ENCODE measurements at regions not wholly inside any gene's neighbourhood (a gene's known extent, or its start where the extent isn't known, plus 50 kb on each side); places are given as distances from the start of the nearest gene placed in this dataset.

GRCh38 chr2:225274751-225275150 is 124.8 kb upstream of the NYAP2 start:
- TF ChIP-seq CTCF (IDR thresholded peaks at IDR 0.05; ENCODE audit: low read depth, low read length) = no peak
- peak; percentile 67 for DNase-seq (ENCODE audit: low read depth, low spot score)
- in situ Hi-C loops (cut with HindIII; ENCODE audit: low sequenced_read_pairs) = no loop called here
- no peak overlapping the region for H3K4me3 ChIP-seq (ENCODE audit: low read depth, low read length)

- no peak overlapping the region for H3K4me3 ChIP-seq (ENCODE audit: low read depth, low read length)
- in situ Hi-C loops (cut with HindIII; ENCODE audit: low sequenced_read_pairs) = no loop called here
- no peak for DNase-seq (ENCODE audit: low read depth, low spot score)
- no peak for TF ChIP-seq CTCF (IDR thresholded peaks at IDR 0.05; ENCODE audit: low read depth, low read length)
These were observed 127.3 kb upstream of the NYAP2 start for GRCh38 chr2:225272173-225272572.

GRCh38 chr2:225270861-225271260 is 128.6 kb upstream of the NYAP2 start:
- in situ Hi-C loops (cut with HindIII; ENCODE audit: low sequenced_read_pairs) = no loop called here
- TF ChIP-seq CTCF (IDR thresholded peaks at IDR 0.05; ENCODE audit: low read depth, low read length) = peak; percentile 11
- H3K4me3 ChIP-seq (ENCODE audit: low read depth, low read length) = no peak overlapping the region
- DNase-seq (ENCODE audit: low read depth, low spot score) = peak; percentile 76

GRCh38 chr2:225270053-225270452 is 129.5 kb upstream of the NYAP2 start:
- in situ Hi-C loops (cut with HindIII; ENCODE audit: low sequenced_read_pairs) = no loop called here
- TF ChIP-seq CTCF (IDR thresholded peaks at IDR 0.05; ENCODE audit: low read depth, low read length) = no peak
- H3K4me3 ChIP-seq (ENCODE audit: low read depth, low read length) = no peak overlapping the region
- DNase-seq (ENCODE audit: low read depth, low spot score) = no peak

GRCh38 chr2:225254363-225254762 is 145.1 kb upstream of the NYAP2 start:
- in situ Hi-C loops (cut with HindIII; ENCODE audit: low sequenced_read_pairs) = no loop called here
- no peak overlapping the region for H3K4me3 ChIP-seq (ENCODE audit: low read depth, low read length)
- no peak for DNase-seq (ENCODE audit: low read depth, low spot score)
- TF ChIP-seq CTCF (IDR thresholded peaks at IDR 0.05; ENCODE audit: low read depth, low read length) = no peak

GRCh38 chr2:225244933-225245332 is 154.6 kb upstream of the NYAP2 start:
- no peak for DNase-seq (ENCODE audit: low read depth, low spot score)
- H3K4me3 ChIP-seq (ENCODE audit: low read depth, low read length) = no peak overlapping the region
- in situ Hi-C loops (cut with HindIII; ENCODE audit: low sequenced_read_pairs) = no loop called here
- TF ChIP-seq CTCF (IDR thresholded peaks at IDR 0.05; ENCODE audit: low read depth, low read length) = no peak

GRCh38 chr2:225236769-225237323 is 162.7 kb upstream of the NYAP2 start:
- no peak for TF ChIP-seq CTCF (IDR thresholded peaks at IDR 0.05; ENCODE audit: low read depth, low read length)
- DNase-seq (ENCODE audit: low read depth, low spot score) = no peak
- H3K4me3 ChIP-seq (ENCODE audit: low read depth, low read length) = no peak overlapping the region
- in situ Hi-C loops (cut with HindIII; ENCODE audit: low sequenced_read_pairs) = no loop called here

All from astrocyte of the spinal cord (primary cell).